ENCODE measurements at regions not wholly inside any gene's neighbourhood (a gene's known extent, or its start where the extent isn't known, plus 50 kb on each side); places are given as distances from the start of the nearest gene placed in this dataset.

- peaks cover 0 to 12% (median 4%) of the 10 kb centered on the region in 8 donors for H3K9me3 Mint-ChIP-seq
- ChIA-PET POLR2A (ENCODE audit: partially characterized antibody) (no interaction called here), CTCF (ENCODE audit: partially characterized antibody) (no interaction called here)
- H3K36me3 Mint-ChIP-seq: no peaks in the 10 kb centered on the region
- Histone ChIP-seq H3K36me3 (ENCODE audit: insufficient read depth, low read length) (no peaks in the 10 kb centered on the region), H3K9me3 (ENCODE audit: control insufficient read depth in 1 of 2, low read length in 2 of 2) (no peaks in the 10 kb centered on the region), H3K4me1 (ENCODE audit: insufficient read depth, low read length) (no peaks in the 10 kb centered on the region), H3K27ac (ENCODE audit: low read depth, low read length) (no peak overlapping the region), H3K4me3 (ENCODE audit: low read length in 2 of 2) (no peak overlapping the region), H3K27me3 (ENCODE audit: insufficient read depth, low read length) (no peaks in the 10 kb centered on the region)
- DNase-seq: no peak
- no peaks in the 10 kb centered on the region for H3K27me3 Mint-ChIP-seq
- intact Hi-C loops (cut with micrococcal nuclease): no loop called here
- no peak overlapping the region for H3K27ac Mint-ChIP-seq
- H3K4me3 Mint-ChIP-seq: no peak overlapping the region
- no peaks in the 10 kb centered on the region for H3K4me1 Mint-ChIP-seq
Observed at GRCh38 chr3:65039754-65040210, 352.0 kb upstream of the ADAMTS9 start.

DNA sequence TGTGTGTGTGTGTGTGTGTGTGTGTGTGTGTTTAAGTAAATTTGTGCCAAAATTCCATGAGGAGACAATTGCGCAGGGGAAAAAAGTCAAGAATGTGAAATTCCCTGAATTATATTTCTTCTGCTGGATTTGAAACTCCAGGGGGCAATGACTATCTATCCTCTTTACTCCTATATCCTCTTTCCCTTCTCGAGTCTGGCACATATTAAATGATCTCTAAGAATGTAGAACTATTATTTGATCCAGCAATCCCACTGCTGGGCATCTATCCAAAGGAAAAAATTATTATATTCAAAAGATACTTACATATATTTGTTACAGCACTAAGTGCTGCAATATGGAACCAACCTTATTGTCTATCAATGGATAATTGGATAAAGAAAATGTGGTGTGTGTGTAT is 350.1 kb upstream of the ADAMTS9 start:
- H3K36me3 ChIP-seq (ENCODE audit: insufficient read depth, low read length): no peaks in the 10 kb centered on the region
- Mint-ChIP-seq H3K4me1 (no peaks in the 10 kb centered on the region), H3K36me3 (no peaks in the 10 kb centered on the region), H3K9me3 (peaks cover 0 to 8% (median 2%) of the 10 kb centered on the region in 8 donors), H3K27ac (no peak overlapping the region), H3K27me3 (no peaks in the 10 kb centered on the region), H3K4me3 (no peak overlapping the region)
- no peak overlapping the region for H3K27ac ChIP-seq (ENCODE audit: low read depth, low read length)
- CTCF ChIA-PET (ENCODE audit: partially characterized antibody): no interaction called here
- no peak overlapping the region for H3K4me3 ChIP-seq (ENCODE audit: low read length in 2 of 2)
- intact Hi-C loops (cut with micrococcal nuclease): no loop called here
- H3K27me3 ChIP-seq (ENCODE audit: insufficient read depth, low read length): no peaks in the 10 kb centered on the region
- DNase-seq: no peak
- H3K4me1 ChIP-seq (ENCODE audit: insufficient read depth, low read length): no peaks in the 10 kb centered on the region
- H3K9me3 ChIP-seq (ENCODE audit: control insufficient read depth in 1 of 2, low read length in 2 of 2): no peaks in the 10 kb centered on the region
- POLR2A ChIA-PET (ENCODE audit: partially characterized antibody): no interaction called here

DNA sequence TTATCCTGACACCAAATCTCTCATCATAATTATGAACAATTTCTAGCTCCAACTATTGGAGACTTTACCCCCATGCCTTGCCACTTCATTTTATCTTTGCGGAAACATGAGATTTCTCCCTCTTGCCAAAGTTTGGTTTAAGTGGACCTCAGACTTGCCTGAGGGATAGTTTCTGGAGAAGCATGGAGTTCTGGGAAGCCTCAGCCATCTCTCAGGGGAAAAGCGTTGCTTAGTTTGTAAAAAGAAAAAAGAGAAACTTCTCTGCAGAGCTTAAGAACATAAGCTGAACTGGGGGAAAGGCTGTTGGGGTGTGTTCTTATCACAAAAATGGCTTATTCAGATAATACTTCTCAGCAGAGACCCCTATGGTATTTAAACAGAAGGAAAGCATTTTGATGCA is 347.4 kb upstream of the ADAMTS9 start:
- Histone ChIP-seq H3K27ac (ENCODE audit: low read depth, low read length) (no peak overlapping the region), H3K4me1 (ENCODE audit: insufficient read depth, low read length) (no peaks in the 10 kb centered on the region), H3K4me3 (ENCODE audit: low read length in 2 of 2) (no peak overlapping the region), H3K27me3 (ENCODE audit: insufficient read depth, low read length) (no peaks in the 10 kb centered on the region), H3K36me3 (ENCODE audit: insufficient read depth, low read length) (no peaks in the 10 kb centered on the region), H3K9me3 (ENCODE audit: control insufficient read depth in 1 of 2, low read length in 2 of 2) (no peaks in the 10 kb centered on the region)
- intact Hi-C loops (cut with micrococcal nuclease): no loop called here
- Mint-ChIP-seq H3K27ac (no peak overlapping the region), H3K4me1 (no peaks in the 10 kb centered on the region), H3K4me3 (no peak overlapping the region), H3K36me3 (no peaks in the 10 kb centered on the region), H3K9me3 (peaks cover 0 to 11% (median 4%) of the 10 kb centered on the region in 8 donors), H3K27me3 (no peaks in the 10 kb centered on the region)
- POLR2A ChIA-PET (ENCODE audit: partially characterized antibody): no interaction called here
- CTCF ChIA-PET (ENCODE audit: partially characterized antibody): no interaction called here
- no peak for DNase-seq

DNA sequence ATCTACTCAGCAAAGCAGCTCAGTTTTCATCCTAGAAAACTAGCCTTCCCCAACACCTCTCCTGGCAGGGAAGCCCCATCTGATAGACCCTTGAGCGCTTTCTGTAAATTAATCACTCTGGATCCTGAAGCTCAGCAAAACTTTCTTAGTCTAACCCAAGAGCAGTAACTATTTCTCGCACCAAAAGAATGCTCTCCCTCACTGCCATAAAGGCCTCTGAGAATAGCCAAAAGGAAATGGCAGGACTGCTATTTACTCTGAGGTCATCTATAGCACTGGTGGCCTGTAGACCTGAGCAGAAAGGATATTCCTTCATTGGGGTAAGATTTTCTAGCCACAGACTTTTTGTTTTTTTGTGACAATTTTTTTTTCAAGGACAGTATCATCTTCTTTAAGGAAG is 345.8 kb upstream of the ADAMTS9 start:
- intact Hi-C loops (cut with micrococcal nuclease): no loop called here
- no peak overlapping the region for H3K27ac Mint-ChIP-seq
- no peaks in the 10 kb centered on the region for H3K27me3 Mint-ChIP-seq
- Histone ChIP-seq H3K4me3 (ENCODE audit: low read length in 2 of 2) (no peak overlapping the region), H3K36me3 (ENCODE audit: insufficient read depth, low read length) (no peaks in the 10 kb centered on the region), H3K27ac (ENCODE audit: low read depth, low read length) (no peak overlapping the region), H3K9me3 (ENCODE audit: control insufficient read depth in 1 of 2, low read length in 2 of 2) (no peaks in the 10 kb centered on the region), H3K4me1 (ENCODE audit: insufficient read depth, low read length) (no peaks in the 10 kb centered on the region), H3K27me3 (ENCODE audit: insufficient read depth, low read length) (no peaks in the 10 kb centered on the region)
- no peaks in the 10 kb centered on the region for H3K36me3 Mint-ChIP-seq
- H3K9me3 Mint-ChIP-seq: peaks cover 0 to 14% (median 5%) of the 10 kb centered on the region in 8 donors
- DNase-seq: no peak
- H3K4me3 Mint-ChIP-seq: no peak overlapping the region
- CTCF ChIA-PET (ENCODE audit: partially characterized antibody): no interaction called here
- POLR2A ChIA-PET (ENCODE audit: partially characterized antibody): no interaction called here
- H3K4me1 Mint-ChIP-seq: no peaks in the 10 kb centered on the region

- ChIA-PET POLR2A (ENCODE audit: partially characterized antibody) (no interaction called here), CTCF (ENCODE audit: partially characterized antibody) (no interaction called here)
- H3K4me3 ChIP-seq (ENCODE audit: low read length in 2 of 2): no peak overlapping the region
- Mint-ChIP-seq H3K27ac (no peak overlapping the region), H3K9me3 (peaks cover 0 to 21% (median 5%) of the 10 kb centered on the region in 8 donors), H3K4me1 (no peaks in the 10 kb centered on the region), H3K36me3 (no peaks in the 10 kb centered on the region), H3K4me3 (no peak overlapping the region), H3K27me3 (no peaks in the 10 kb centered on the region)
- no peaks in the 10 kb centered on the region for H3K36me3 ChIP-seq (ENCODE audit: insufficient read depth, low read length)
- no peak for DNase-seq
- intact Hi-C loops (cut with micrococcal nuclease): no loop called here
- no peak overlapping the region for H3K27ac ChIP-seq (ENCODE audit: low read depth, low read length)
- H3K9me3 ChIP-seq (ENCODE audit: control insufficient read depth in 1 of 2, low read length in 2 of 2): no peaks in the 10 kb centered on the region
- H3K4me1 ChIP-seq (ENCODE audit: insufficient read depth, low read length): no peaks in the 10 kb centered on the region
- H3K27me3 ChIP-seq (ENCODE audit: insufficient read depth, low read length): no peaks in the 10 kb centered on the region
Observed at GRCh38 chr3:65030847-65031463, 343.2 kb upstream of the ADAMTS9 start.

GRCh38 chr3:65030014-65030627 is 342.3 kb upstream of the ADAMTS9 start:
- Histone ChIP-seq H3K36me3 (ENCODE audit: insufficient read depth, low read length) (no peaks in the 10 kb centered on the region), H3K27ac (ENCODE audit: low read depth, low read length) (no peak overlapping the region), H3K4me3 (ENCODE audit: low read length in 2 of 2) (no peak overlapping the region), H3K27me3 (ENCODE audit: insufficient read depth, low read length) (no peaks in the 10 kb centered on the region), H3K9me3 (ENCODE audit: control insufficient read depth in 1 of 2, low read length in 2 of 2) (no peaks in the 10 kb centered on the region), H3K4me1 (ENCODE audit: insufficient read depth, low read length) (no peaks in the 10 kb centered on the region)
- ChIA-PET POLR2A (ENCODE audit: partially characterized antibody) (no interaction called here), CTCF (ENCODE audit: partially characterized antibody) (no interaction called here)
- Mint-ChIP-seq H3K4me3 (no peak overlapping the region), H3K27me3 (no peaks in the 10 kb centered on the region), H3K27ac (peak overlapping the region in 1 of 7 donors; percentile 13), H3K9me3 (peaks cover 0 to 21% (median 7%) of the 10 kb centered on the region in 8 donors), H3K36me3 (no peaks in the 10 kb centered on the region), H3K4me1 (no peaks in the 10 kb centered on the region)
- intact Hi-C loops (cut with micrococcal nuclease): no loop called here
- no peak for DNase-seq

- no peaks in the 10 kb centered on the region for H3K36me3 ChIP-seq (ENCODE audit: insufficient read depth, low read length)
- Mint-ChIP-seq H3K36me3 (no peaks in the 10 kb centered on the region), H3K27ac (no peak overlapping the region), H3K9me3 (peaks cover 0 to 21% (median 8%) of the 10 kb centered on the region in 8 donors), H3K4me1 (no peaks in the 10 kb centered on the region), H3K4me3 (no peak overlapping the region), H3K27me3 (no peaks in the 10 kb centered on the region)
- no peaks in the 10 kb centered on the region for H3K27me3 ChIP-seq (ENCODE audit: insufficient read depth, low read length)
- no peaks in the 10 kb centered on the region for H3K4me1 ChIP-seq (ENCODE audit: insufficient read depth, low read length)
- DNase-seq: no peak
- ChIA-PET CTCF (ENCODE audit: partially characterized antibody) (no interaction called here), POLR2A (ENCODE audit: partially characterized antibody) (no interaction called here)
- intact Hi-C loops (cut with micrococcal nuclease): no loop called here
- no peak overlapping the region for H3K27ac ChIP-seq (ENCODE audit: low read depth, low read length)
- no peak overlapping the region for H3K4me3 ChIP-seq (ENCODE audit: low read length in 2 of 2)
- no peaks in the 10 kb centered on the region for H3K9me3 ChIP-seq (ENCODE audit: control insufficient read depth in 1 of 2, low read length in 2 of 2)
Observed at GRCh38 chr3:65029130-65029529, 341.3 kb upstream of the ADAMTS9 start.

Measured in CD4-positive, alpha-beta memory T cell (primary cell).